Fibroblast of the aortic adventitia (primary cell): ENCODE measurements at regions not wholly inside any gene's neighbourhood (a gene's known extent, or its start where the extent isn't known, plus 50 kb on each side); places are given as distances from the start of the nearest gene placed in this dataset.
"Not testable (repeated sequence)": the region's sequence is repeated elsewhere in the genome, so short reads cannot be mapped to it uniquely, and the experiment has no call there.

Experiments
- DNase-seq: peaks from one replicate; pipeline ENCODE4 v3.0.0-alpha.2; 2010; ENCODE audit warnings: low read depth
- H3K4me3 ChIP-seq: 2 replicates; pipeline ENCODE4 v1.5.1; 2011; ENCODE audit warnings: low read depth, mild to moderate bottlenecking, control low read depth, low read length, moderate library complexity
- TF ChIP-seq, protein P1 (sequence below): IDR thresholded peaks from 2 replicates; pipeline ENCODE4 v1.5.1; 2011; ENCODE audit warnings: mild to moderate bottlenecking, low read length, control low read depth, inconsistent platforms; ENCODE audit not compliant: insufficient read depth

DNA sequence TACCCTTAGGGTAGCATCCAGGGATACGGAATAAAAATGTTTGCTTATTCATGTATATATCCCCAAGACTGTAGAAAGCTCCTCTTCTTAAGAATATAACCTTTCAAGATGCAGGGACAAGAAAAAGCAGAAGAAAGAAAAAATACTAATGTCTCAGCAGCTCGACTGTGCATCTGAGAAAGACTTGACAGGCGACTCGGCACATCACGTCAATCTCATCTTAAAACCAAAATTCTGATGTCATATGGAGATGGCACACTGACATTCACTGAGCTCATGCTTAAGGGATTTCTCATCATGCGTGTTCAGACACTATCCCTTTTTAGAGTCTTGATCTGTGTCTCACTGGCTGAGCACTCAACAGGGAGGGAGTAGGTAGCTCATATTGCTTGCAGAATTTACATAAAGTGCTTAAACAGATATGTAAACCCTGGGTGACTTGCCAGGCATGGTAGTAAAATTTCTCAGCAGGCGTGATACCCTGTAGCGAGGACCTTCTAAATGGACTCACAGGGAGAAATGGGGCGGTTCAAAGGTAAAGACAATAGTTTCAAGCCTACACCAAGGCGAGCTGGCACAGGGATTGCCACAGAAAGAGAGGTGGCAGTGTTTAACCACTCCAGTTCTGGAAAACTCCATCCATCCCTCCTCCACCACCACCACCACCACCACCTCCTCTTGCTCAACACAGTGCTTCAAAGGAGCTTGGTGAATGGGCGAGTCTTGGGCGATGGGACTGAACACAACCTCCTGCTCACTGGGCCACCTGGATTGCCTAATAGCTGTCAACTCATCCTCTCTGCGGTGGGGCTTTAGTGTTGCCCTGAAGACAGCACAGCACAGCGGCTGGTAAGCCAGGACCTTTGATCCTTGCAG, 330.5 kb downstream of the TFAP2A start:
- TF ChIP-seq, protein P1, sequence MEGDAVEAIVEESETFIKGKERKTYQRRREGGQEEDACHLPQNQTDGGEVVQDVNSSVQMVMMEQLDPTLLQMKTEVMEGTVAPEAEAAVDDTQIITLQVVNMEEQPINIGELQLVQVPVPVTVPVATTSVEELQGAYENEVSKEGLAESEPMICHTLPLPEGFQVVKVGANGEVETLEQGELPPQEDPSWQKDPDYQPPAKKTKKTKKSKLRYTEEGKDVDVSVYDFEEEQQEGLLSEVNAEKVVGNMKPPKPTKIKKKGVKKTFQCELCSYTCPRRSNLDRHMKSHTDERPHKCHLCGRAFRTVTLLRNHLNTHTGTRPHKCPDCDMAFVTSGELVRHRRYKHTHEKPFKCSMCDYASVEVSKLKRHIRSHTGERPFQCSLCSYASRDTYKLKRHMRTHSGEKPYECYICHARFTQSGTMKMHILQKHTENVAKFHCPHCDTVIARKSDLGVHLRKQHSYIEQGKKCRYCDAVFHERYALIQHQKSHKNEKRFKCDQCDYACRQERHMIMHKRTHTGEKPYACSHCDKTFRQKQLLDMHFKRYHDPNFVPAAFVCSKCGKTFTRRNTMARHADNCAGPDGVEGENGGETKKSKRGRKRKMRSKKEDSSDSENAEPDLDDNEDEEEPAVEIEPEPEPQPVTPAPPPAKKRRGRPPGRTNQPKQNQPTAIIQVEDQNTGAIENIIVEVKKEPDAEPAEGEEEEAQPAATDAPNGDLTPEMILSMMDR = no peak
- no peak overlapping the region for H3K4me3 ChIP-seq
- DNase-seq = no peak

DNA sequence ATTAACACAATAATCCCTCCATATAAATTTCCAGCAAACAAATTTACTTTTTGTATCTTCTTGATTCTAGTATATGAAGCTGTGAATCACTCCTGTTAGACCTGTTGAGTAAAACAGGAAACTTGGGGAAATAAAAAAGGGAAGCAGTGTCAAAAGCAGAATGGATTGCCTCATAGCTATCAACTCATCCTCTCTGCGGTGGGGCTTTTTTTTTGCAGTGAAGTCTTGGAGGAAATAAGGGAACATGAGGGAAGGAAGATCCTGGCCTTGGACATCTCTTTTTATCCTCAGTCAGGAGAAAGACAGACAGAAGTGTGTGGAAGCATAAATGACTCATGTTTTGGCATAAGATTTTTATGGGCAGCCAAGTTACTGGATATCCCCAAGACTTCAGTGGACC, 332.5 kb downstream of the TFAP2A start:
- TF ChIP-seq, protein P1 = no peak

DNA sequence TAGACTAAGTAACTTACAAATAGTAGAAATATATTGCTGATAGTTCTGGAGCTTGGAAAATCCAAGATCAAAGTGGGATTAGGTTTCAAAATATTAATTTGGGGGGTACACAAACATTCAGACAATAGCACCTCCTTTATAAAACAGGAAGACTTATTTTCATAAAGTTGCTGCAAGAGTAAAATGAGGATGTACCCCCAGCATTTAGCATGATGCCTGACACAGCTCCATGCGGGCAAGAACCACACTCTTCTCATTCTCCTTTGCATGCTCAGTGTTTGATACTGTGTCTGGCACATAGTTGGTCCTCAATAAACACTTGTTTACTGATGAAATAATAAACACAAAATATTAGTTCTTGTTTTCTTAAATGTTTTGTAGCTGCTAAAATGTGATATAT, 332.9 kb downstream of the TFAP2A start:
- DNase-seq = no peak
- no peak overlapping the region for H3K4me3 ChIP-seq
- TF ChIP-seq, protein P1 = no peak

More for the DNA sequence above, 332.5 kb downstream of the TFAP2A start:
- no peak overlapping the region for H3K4me3 ChIP-seq
- DNase-seq = no peak

DNA sequence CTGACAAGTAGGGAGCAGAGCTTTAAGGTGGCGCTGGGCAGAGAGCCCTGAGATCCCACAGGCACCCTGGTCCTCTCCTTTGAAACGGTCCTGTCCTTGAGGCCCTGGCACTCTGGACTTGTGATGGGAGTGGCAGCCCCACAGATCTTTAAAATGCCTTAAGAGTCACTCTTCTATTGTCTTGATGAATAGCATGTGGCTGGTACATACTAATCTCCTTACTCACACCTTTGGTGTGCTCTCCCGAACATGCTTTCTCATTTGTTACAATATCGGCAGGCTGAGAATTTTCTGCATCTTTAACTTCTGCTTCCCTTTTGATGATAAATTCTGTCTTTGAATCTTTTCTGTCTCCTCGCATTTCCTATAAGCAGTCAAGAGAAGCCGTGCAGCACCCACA, 333.8 kb downstream of the TFAP2A start:
- TF ChIP-seq, protein P1 = no peak
- no peak for DNase-seq
- H3K4me3 ChIP-seq = no peak overlapping the region

DNA sequence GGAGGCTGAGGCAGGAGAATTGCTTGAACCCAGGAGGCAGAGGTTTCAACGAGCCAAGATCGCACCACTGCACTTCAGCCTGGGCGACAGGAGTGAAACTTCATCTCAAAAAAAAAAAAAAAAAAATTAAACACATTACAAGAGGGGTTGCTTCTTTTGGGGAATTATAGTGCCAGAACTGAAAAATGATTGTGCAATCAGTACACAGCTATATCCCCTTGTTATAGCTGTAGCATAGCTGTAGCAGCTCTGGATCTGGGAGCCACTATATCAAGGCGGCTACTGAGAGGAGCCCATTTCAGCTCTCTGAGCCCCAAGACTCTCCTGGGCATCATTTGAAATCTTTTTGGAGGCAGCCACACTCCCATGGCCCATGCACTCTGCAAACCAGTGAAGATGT, 334.3 kb downstream of the TFAP2A start:
- TF ChIP-seq, protein P1 = no peak
- no peak for DNase-seq
- H3K4me3 ChIP-seq = no peak overlapping the region

DNA sequence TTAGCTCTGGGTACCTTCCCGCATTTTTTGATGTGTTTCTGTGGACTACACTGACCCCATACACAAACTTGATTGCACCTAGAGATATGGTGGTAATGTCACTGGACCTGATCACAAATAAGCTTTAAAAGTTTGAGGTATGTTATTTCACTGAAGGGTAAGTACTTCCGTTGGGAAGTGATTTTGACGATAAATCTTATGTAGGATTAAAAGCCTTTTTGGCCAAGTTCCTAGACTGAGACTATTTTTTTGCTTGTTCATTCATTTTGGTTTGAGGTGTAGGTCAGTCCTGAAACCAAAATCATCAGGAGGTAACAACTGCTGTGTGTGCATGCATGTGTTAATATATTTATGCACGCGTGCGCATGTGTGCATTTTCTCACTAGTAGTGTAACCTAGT, 336.3 kb downstream of the TFAP2A start:
- no peak for DNase-seq
- TF ChIP-seq, protein P1 = no peak
- H3K4me3 ChIP-seq = no peak overlapping the region

DNA sequence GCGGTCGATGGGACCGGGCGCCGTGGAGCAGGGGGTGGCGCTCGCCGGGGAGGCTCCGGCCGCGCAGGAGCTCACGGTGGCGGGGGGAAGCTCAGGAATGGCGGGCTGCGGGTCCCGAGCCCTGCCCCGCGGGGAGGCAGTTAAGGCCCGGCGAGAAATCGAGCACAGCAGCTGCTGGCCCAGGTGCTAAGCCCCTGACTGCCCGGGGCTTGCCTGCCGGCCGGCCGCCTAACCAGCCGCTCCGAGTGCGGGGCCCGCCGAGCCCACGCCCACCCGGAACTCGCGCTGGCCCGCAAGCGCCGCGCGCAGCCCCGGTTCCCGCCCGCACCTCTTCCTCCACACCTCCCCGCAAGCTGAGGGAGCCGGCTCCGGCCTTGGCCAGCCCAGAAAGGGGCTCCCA, 340.1 kb downstream of the TFAP2A start:
- DNase-seq, H3K4me3 ChIP-seq: not testable (repeated sequence)
